ENCODE measurements at regions not wholly inside any gene's neighbourhood (a gene's known extent, or its start where the extent isn't known, plus 50 kb on each side); places are given as distances from the start of the nearest gene placed in this dataset.

GRCh38 chr7:142647749-142648148, 101.5 kb upstream of the PRSS1 start:
- TF ChIP-seq CTCF (IDR thresholded peaks at IDR 0.05) = no peak
- TF ChIP-seq POLR2A (IDR thresholded peaks at IDR 0.05) = no peak

Measured in breast epithelium (tissue), 3 donors.